GM12864 (cell line): ENCODE measurements at regions not wholly inside any gene's neighbourhood (a gene's known extent, or its start where the extent isn't known, plus 50 kb on each side); places are given as distances from the start of the nearest gene placed in this dataset.
A peak's percentile ranks its signal among the peaks of the same experiment; 100 is the strongest.

ENCODE experiments used
- DNase-seq: peaks from one replicate; pipeline ENCODE4 v3.0.0-alpha.2; 2011; ENCODE audit warnings: low read depth
- H3K4me3 ChIP-seq: 2 replicates; pipeline ENCODE4 v1.5.1; 2011; ENCODE audit warnings: mild to moderate bottlenecking, low read depth, low read length, control low read depth
- TF ChIP-seq, protein P1 (sequence below): IDR thresholded peaks from 2 replicates; pipeline ENCODE4 v1.5.1; 2011; ENCODE audit warnings: low read depth, mild to moderate bottlenecking, moderate library complexity, low read length, control low read depth, inconsistent platforms; ENCODE audit errors: missing control alignments

DNA sequence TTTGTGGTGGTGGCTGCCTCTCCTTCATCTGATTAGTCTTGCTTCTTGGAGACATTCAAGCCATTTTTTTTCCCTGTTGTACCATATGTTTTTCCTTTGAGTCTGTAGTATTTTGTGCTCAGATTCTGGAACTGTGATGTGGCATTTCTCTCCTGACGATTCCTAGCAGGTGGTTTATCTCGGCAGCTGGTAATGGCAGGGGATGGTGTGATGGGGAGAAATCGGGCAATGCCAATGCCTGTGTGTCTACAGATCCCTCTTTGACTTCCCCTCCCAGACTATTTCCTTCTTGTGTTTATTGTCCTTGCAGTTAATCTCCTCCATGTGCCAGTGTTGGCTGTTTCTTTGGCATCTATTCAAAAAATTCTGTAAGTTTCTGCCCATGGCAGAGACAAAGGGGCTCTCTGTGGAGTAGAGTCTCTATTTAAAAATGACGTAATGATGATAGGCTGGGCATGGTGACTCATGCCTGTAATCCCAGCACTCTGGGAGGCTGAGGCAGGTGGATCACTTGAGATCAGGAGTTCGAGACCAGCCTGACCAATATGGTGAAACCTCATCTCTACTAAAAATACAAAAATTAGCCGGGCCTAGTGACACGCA, 90.2 kb upstream of the ERCC4 start:
- DNase-seq = no peak
- H3K4me3 ChIP-seq = no peak overlapping the region
- TF ChIP-seq, protein P1, sequence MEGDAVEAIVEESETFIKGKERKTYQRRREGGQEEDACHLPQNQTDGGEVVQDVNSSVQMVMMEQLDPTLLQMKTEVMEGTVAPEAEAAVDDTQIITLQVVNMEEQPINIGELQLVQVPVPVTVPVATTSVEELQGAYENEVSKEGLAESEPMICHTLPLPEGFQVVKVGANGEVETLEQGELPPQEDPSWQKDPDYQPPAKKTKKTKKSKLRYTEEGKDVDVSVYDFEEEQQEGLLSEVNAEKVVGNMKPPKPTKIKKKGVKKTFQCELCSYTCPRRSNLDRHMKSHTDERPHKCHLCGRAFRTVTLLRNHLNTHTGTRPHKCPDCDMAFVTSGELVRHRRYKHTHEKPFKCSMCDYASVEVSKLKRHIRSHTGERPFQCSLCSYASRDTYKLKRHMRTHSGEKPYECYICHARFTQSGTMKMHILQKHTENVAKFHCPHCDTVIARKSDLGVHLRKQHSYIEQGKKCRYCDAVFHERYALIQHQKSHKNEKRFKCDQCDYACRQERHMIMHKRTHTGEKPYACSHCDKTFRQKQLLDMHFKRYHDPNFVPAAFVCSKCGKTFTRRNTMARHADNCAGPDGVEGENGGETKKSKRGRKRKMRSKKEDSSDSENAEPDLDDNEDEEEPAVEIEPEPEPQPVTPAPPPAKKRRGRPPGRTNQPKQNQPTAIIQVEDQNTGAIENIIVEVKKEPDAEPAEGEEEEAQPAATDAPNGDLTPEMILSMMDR = no peak

DNA sequence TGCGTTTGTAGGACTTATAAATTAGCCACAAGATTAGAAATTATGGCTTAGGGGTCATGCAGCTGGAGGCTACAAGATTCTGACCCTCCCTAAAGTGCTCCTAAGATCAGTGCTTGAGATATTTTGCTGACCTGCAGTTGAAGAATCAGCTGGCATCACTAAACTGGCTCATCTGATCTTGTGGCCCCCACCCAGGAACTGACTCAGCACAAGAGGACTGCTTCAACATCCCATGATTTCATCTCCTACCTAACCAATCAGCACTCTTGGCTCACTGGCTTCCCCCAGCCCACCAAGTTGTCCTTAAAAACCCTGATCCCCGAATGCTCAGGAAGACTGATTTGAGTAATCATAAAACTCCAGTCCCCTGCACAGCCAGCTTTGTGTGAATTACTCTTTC, 86.4 kb upstream of the ERCC4 start:
- TF ChIP-seq, protein P1 = no peak
- no peak for DNase-seq
- H3K4me3 ChIP-seq = no peak overlapping the region

DNA sequence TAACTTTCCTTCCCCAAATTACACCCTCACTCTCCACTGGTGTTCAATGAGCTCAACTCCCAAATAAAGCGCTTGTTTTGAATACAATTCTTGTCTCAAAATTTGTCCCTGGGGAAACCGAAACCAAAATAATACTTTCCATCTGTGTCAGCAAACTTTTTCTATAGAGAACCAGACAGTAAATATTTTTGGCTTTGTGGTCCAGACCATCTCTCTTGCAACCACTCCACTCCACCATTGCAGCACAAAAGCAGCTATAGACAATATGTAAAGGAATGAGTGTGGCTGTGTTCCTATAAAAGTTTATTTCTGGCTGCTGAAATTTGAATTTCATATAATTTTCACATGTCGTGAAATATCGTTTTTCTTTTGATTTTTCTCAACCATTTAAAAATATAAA, 84.6 kb upstream of the ERCC4 start:
- H3K4me3 ChIP-seq = no peak overlapping the region
- TF ChIP-seq, protein P1 = no peak
- DNase-seq = no peak

DNA sequence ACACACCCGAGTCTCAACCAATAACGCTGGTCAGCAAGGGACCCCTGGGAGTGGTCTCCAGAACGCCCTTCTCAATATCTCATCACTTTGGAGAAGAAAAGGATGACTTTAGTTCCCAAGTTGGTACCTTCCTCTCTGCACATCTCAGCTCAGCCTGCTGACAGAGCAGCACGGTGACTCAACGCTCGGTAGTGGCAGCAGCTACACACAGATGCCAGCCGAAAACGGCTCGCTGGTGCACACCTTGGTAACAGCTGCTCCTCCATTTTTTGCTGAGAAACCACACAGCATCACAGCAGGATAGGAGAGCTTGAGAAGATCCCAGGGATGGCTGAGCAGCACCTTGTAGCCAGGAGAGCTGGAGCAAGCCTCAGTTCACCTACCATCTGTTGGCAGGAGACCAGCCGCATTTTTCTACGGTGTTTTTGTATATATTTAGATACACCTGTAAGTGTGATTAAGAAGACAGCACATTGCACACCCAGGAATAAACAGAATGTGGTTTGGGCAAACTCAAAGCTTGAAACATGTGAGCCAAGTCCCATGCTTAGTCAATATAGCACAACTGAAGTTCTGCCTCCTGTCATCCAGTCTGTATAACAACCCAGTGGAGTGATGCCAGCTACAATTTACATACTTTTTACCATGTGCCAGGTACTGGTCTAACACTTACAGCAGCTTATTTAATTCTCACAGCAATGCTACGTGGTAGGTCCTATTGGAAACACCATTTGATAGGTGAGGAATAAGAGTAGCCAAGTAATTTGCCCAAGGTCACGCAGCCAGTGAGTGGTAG, 83.8 kb upstream of the ERCC4 start:
- no peak for DNase-seq
- TF ChIP-seq, protein P1 = no peak

DNA sequence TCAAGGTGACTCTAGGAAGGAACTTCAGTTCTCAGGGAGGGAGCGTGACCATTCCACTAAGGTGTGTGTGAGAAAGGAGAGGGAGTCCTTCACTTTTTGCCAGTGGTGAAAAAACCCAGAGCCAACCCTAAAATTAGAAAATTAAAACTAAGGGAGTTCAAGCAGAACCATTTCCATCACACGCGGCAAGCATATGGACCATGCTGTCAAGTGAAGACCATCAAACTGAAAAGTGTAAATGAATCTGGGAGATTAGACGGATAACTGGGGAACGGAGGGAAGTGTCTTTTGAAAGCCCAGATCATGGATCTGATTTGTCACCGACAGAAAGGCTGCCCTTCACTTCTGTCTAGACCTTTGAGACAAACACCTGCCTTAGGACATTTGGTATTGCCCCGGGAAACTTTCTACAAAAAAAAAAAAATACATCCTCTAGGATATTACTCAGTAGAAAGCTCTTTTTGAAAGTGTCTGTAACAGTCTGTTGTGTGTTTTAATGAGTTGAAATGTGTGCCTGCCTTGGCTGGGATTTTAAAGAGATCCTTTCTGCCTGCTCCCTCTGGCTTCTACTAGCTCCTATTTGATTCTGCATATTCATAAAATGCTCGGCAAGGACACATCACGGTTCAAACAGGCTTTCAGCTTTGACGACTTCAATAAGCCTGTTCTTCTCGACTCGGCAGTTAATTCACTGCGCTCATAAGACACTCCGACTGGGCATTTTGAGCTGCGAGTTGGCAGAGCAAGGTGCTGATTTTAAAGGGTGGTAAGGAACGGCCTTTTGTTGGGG, 81.4 kb upstream of the ERCC4 start:
- TF ChIP-seq, protein P1 = no peak
- DNase-seq = no peak
- no peak overlapping the region for H3K4me3 ChIP-seq

More for the DNA sequence above, 83.8 kb upstream of the ERCC4 start:
- H3K4me3 ChIP-seq = no peak overlapping the region

DNA sequence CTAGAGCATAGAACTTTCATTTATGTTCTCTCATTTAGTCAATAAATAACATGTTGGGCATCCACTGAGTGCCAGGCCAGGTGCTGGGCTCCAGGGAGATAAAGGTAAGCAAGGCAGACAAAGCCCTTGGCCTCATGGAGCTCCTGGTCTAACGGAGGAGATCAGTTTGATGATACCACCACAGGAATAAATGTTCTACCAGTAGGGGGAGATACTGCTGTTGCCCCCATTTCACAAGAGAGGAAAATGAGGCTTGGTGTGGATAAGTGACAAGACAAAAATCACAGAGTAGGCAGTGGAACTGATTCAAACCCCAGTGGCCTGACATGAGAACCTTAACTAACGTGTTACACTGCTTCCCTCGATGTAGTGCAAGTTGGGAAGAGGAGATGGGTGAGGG, 80.4 kb upstream of the ERCC4 start:
- DNase-seq = no peak
- TF ChIP-seq, protein P1 = peak; percentile 33
- no peak overlapping the region for H3K4me3 ChIP-seq
